Suprapubic skin (tissue), 3 donors: ENCODE measurements at regions not wholly inside any gene's neighbourhood (a gene's known extent, or its start where the extent isn't known, plus 50 kb on each side); places are given as distances from the start of the nearest gene placed in this dataset.

ENCODE experiments used
- CTCF ChIP-seq, 2 donors: fragments of 200-600 bp in 1 of 2; fragments of 450-650 bp in 1 of 2; sonication (generic) in 1 of 2; IDR thresholded peaks; one replicate each; pipeline ENCODE4 v1.5.1; 2016 to 2019; ENCODE audit warnings: antibody characterized with exemption in 2 of 2, mild to moderate bottlenecking in 1 of 2, moderate library complexity in 1 of 2
- POLR2AphosphoS5 ChIP-seq, 3 donors: sonication (generic); formaldehyde crosslinking; IDR thresholded peaks; one replicate each; pipeline ENCODE4 v1.6.1; 2017; ENCODE audit warnings: antibody characterized with exemption in 3 of 3

GRCh38 chr5:5700549-5700948, 278.1 kb downstream of the ICE1 start:
- TF ChIP-seq CTCF (IDR thresholded peaks at IDR 0.05) (no peak), POLR2AphosphoS5 (IDR thresholded peaks at IDR 0.05) (no peak)
